A673 (cell line): ENCODE measurements at regions not wholly inside any gene's neighbourhood (a gene's known extent, or its start where the extent isn't known, plus 50 kb on each side); places are given as distances from the start of the nearest gene placed in this dataset.

Experiments used
- BruUV-seq: library from RNA; stranded (reverse); fragments of 400-500 nt; replicated peaks from 2 replicates; lab custom pipeline; 2021; lab: Mats Ljungman, UMichigan
- CTCF ChIA-PET: fragments of 300-600 bp; sonication (Branson Sonifier 250); formaldehyde crosslinking; loops from one replicate; lab custom pipeline; 2022; ENCODE audit warnings: antibody characterized with exemption; lab: Charles Lee
- POLR2A ChIA-PET: fragments of 300-600 bp; sonication (Branson Sonifier 250); formaldehyde crosslinking; loops from one replicate; lab custom pipeline; 2022; ENCODE audit warnings: antibody characterized with exemption; ENCODE audit not compliant: low non-redundant PET; lab: Charles Lee
- DNase-seq: peaks from one replicate; pipeline ENCODE4 v3.0.0-alpha.2; 2015; ENCODE audit warnings: low spot score
- H3K27ac ChIP-seq: fragments of 200-600 bp; sonication (generic); 2 replicates; pipeline ENCODE4 v1.5.1; 2016; ENCODE audit warnings: mixed run types, low read depth, mild to moderate bottlenecking, mixed read lengths, antibody characterized with exemption, low read length; ENCODE audit not compliant: poor library complexity, severe bottlenecking
- H3K27me3 ChIP-seq: fragments of 200-600 bp; sonication (generic); replicated peaks from 2 replicates; pipeline ENCODE4 v1.6.1; 2017; ENCODE audit warnings: mixed run types, low read depth, mild to moderate bottlenecking, mixed read lengths, antibody characterized with exemption, low read length; ENCODE audit not compliant: insufficient read depth, poor library complexity
- H3K36me3 ChIP-seq: fragments of 200-600 bp; sonication (generic); 2 replicates; pipeline ENCODE4 v1.6.1; 2016; ENCODE audit warnings: mixed run types, mild to moderate bottlenecking, mixed read lengths, antibody characterized with exemption, low read length; ENCODE audit not compliant: insufficient read depth, poor library complexity, severe bottlenecking
- H3K4me1 ChIP-seq: fragments of 200-600 bp; sonication (generic); 2 replicates; pipeline ENCODE4 v1.6.1; 2017; ENCODE audit warnings: mixed run types, mild to moderate bottlenecking, mixed read lengths, antibody characterized with exemption, low read length; ENCODE audit not compliant: insufficient read depth, poor library complexity, severe bottlenecking
- H3K4me3 ChIP-seq: fragments of 200-600 bp; sonication (generic); 2 replicates; pipeline ENCODE4 v1.5.1; 2016; ENCODE audit warnings: low read depth, mixed run types, mild to moderate bottlenecking, mixed read lengths, low read length; ENCODE audit not compliant: poor library complexity, severe bottlenecking
- H3K9me3 ChIP-seq: fragments of 200-600 bp; sonication (generic); 2 replicates; pipeline ENCODE4 v1.6.1; 2016; ENCODE audit warnings: mixed run types, low read depth, mild to moderate bottlenecking, mixed read lengths, antibody characterized with exemption, low read length; ENCODE audit not compliant: poor library complexity, severe bottlenecking
- EZH2 ChIP-seq: fragments of 200-600 bp; sonication (generic); IDR thresholded peaks from 2 replicates; pipeline ENCODE4 v1.6.1; 2017; ENCODE audit warnings: borderline replicate concordance, low read depth, mild to moderate bottlenecking, mixed read lengths, antibody characterized with exemption, low read length; ENCODE audit not compliant: poor library complexity, severe bottlenecking
- intact Hi-C: fragments of 100-400 bp; cut with micrococcal nuclease; formaldehyde crosslinking; loops from one replicate; pipeline ENCODE4 v1.10.0; 2022; ENCODE audit not compliant: unreplicated experiment
- TF ChIP-seq, protein P1 (sequence below): fragments of 300-800, 200-600 bp; sonication (generic); conservative IDR thresholded peaks from 2 replicates; pipeline ENCODE4 v1.5.1; 2017; ENCODE audit warnings: low read depth, mild to moderate bottlenecking, antibody characterized with exemption, low read length, moderate library complexity, mixed read lengths

DNA sequence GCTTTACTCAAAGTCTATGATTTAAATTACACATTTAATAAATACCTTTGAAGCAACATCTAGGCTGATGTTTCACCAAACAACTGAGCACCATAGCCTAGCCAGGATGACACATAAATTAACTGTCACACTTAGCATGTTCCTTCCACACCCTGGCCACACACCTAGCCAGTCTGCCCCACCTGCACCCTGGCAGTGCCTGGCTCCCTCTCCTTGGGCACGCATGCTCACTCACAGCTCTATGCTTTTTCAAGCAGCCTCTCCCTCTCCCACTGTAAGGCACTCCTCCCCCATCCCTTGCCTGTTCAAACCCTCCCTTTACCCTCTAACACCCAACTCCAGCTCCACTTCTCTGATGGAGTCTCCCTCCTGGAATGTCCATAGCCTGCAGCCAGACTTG is 357.6 kb upstream of the KLHL29 start:
- Histone ChIP-seq H3K27me3 (peaks cover 18% of the 10 kb centered on the region), H3K27ac (no peak overlapping the region), H3K4me3 (no peak overlapping the region), H3K36me3 (no peaks in the 10 kb centered on the region), H3K9me3 (no peaks in the 10 kb centered on the region), H3K4me1 (no peaks in the 10 kb centered on the region)
- POLR2A ChIA-PET, result no interaction called here
- CTCF ChIA-PET, result no interaction called here
- DNase-seq, result no peak
- TF ChIP-seq, protein P1, sequence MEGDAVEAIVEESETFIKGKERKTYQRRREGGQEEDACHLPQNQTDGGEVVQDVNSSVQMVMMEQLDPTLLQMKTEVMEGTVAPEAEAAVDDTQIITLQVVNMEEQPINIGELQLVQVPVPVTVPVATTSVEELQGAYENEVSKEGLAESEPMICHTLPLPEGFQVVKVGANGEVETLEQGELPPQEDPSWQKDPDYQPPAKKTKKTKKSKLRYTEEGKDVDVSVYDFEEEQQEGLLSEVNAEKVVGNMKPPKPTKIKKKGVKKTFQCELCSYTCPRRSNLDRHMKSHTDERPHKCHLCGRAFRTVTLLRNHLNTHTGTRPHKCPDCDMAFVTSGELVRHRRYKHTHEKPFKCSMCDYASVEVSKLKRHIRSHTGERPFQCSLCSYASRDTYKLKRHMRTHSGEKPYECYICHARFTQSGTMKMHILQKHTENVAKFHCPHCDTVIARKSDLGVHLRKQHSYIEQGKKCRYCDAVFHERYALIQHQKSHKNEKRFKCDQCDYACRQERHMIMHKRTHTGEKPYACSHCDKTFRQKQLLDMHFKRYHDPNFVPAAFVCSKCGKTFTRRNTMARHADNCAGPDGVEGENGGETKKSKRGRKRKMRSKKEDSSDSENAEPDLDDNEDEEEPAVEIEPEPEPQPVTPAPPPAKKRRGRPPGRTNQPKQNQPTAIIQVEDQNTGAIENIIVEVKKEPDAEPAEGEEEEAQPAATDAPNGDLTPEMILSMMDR, result no peak
- no peak for TF ChIP-seq EZH2
- no TSS peak for BruUV-seq
- intact Hi-C loops, result no loop called here

DNA sequence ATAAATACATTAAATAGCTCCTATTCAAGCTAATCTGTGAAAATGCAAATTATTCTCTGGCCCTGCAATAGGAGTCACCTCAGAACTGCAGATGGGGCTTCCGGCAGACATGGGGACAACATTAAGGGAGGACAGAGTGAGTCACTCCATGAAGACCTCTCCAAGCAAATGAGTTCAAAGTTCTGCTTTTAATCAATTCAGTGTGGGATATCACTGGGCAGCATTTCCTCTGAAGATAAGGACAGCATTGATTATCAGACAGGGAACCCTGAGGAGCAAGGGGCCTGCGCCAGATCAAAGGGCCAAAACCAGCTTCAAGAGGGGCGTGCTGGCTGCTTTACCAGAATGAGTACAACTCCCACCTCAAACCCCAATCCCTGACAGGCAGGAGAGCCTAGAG is 356.9 kb upstream of the KLHL29 start:
- BruUV-seq, result no TSS peak
- intact Hi-C loops, result no loop called here
- Histone ChIP-seq H3K36me3 (no peaks in the 10 kb centered on the region), H3K4me3 (no peak overlapping the region), H3K9me3 (no peaks in the 10 kb centered on the region), H3K27ac (no peak overlapping the region), H3K4me1 (no peaks in the 10 kb centered on the region), H3K27me3 (peaks cover 18% of the 10 kb centered on the region)
- DNase-seq, result no peak
- POLR2A ChIA-PET, result no interaction called here
- TF ChIP-seq, protein P1, result no peak
- no peak for TF ChIP-seq EZH2
- CTCF ChIA-PET, result no interaction called here

DNA sequence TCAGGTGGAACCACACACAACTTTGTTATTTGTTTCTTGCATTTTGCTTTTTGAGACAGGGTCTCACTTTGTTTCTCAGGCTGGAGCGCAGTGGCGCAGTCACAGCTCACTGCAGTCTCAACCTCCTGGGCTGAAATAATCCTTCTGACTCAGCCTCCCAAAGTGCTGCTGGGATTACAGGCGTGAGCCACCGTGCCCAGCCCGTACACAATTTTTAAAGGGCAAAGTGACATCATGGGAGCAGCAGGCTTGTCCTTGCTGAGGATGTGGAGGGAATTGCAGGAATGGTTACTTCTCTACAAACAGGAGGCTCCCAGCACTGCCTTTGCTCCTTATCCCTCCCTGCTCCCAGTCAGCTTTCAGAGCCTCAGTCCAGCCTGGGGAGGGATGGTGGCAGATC is 355.9 kb upstream of the KLHL29 start:
- peaks cover 18% of the 10 kb centered on the region for H3K27me3 ChIP-seq
- BruUV-seq, result no TSS peak
- no peak for DNase-seq
- H3K36me3 ChIP-seq, result no peaks in the 10 kb centered on the region
- H3K4me1 ChIP-seq, result no peaks in the 10 kb centered on the region
- TF ChIP-seq EZH2, result no peak
- TF ChIP-seq, protein P1, result no peak
- intact Hi-C loops, result no loop called here
- CTCF ChIA-PET, result no interaction called here
- H3K9me3 ChIP-seq, result no peaks in the 10 kb centered on the region
- H3K27ac ChIP-seq, result no peak overlapping the region
- H3K4me3 ChIP-seq, result no peak overlapping the region
- POLR2A ChIA-PET, result no interaction called here
